ENCODE measurements at regions not wholly inside any gene's neighbourhood (a gene's known extent, or its start where the extent isn't known, plus 50 kb on each side); places are given as distances from the start of the nearest gene placed in this dataset.
"Not testable (repeated sequence)": the region's sequence is repeated elsewhere in the genome, so short reads cannot be mapped to it uniquely, and the experiment has no call there.

DNA sequence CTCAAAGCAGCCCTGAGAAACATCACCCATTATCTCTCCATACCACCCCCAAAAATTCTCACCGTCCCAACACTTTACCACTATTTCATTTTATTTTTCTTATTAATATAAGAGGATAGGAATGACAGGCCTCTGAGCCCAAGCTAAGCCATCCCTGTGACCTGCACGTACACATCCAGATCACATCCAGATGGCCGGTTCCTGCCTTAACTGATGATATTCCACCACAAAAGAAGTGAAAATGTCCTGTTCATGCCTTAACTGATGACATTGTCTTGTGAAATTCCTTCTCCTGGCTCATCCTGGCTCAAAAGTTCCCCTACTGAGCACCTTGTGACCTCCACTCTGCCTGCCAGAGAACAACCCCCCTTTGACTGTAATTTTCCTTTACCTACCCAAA, 1802.9 kb upstream of the PCDH20 start:
- TF ChIP-seq CTCF, POLR2A, EP300 (IDR thresholded peaks at IDR 0.05): not testable (repeated sequence)

Measured in ovary (tissue), 3 donors.